ENCODE measurements at regions not wholly inside any gene's neighbourhood (a gene's known extent, or its start where the extent isn't known, plus 50 kb on each side); places are given as distances from the start of the nearest gene placed in this dataset.

GRCh38 chr4:54840992-54841768 is 183.4 kb downstream of the KIT start:
- TF ChIP-seq CTCF (IDR thresholded peaks at IDR 0.05; ENCODE audit: low read length) (no peak), EZH2phosphoT487 (IDR thresholded peaks at IDR 0.05; ENCODE audit: low read length) (no peak)

Measured in MM.1S (cell line).